C4-2B (cell line): ENCODE measurements at regions not wholly inside any gene's neighbourhood (a gene's known extent, or its start where the extent isn't known, plus 50 kb on each side); places are given as distances from the start of the nearest gene placed in this dataset.

ENCODE experiments used
- CTCF ChIP-seq: fragments of 450-650 bp; conservative IDR thresholded peaks from 2 replicates; pipeline ENCODE4 v1.5.1; 2017; ENCODE audit warnings: mild to moderate bottlenecking
- ZFX ChIP-seq: fragments of 450-650 bp; IDR thresholded peaks from 2 replicates; pipeline ENCODE4 v1.6.1; 2017

- TF ChIP-seq CTCF (no peak), ZFX (no peak)
Observed at GRCh38 chr13:103157434-103158145, 91.4 kb upstream of the SLC10A2 start.
